Activated T-cell treated with anti-CD3 and anti-CD28 coated beads, Interleukin-2, amount 50 U/mL, for 72 hours (primary cell): ENCODE measurements at regions not wholly inside any gene's neighbourhood (a gene's known extent, or its start where the extent isn't known, plus 50 kb on each side); places are given as distances from the start of the nearest gene placed in this dataset.

Experiments
- ATAC-seq, 2 donors: fragments of 150-1000 bp; cut with Tn5 transposase; replicated peaks in 1 of 2; 2 replicates each; pipeline ENCODE4 v1.10.0; 2021; ENCODE audit warnings: moderate library complexity in 2 of 2, mild to moderate bottlenecking in 1 of 2
- DNase-seq, 2 donors: peaks; one replicate each; pipeline ENCODE4 v3.0.0; 2021 to 2022; ENCODE audit warnings: mixed read lengths in 1 of 2
- H3K27ac Mint-ChIP-seq: one replicate; pipeline ENCODE4 v1.8.0; 2022; ENCODE audit warnings: mild to moderate bottlenecking, moderate library complexity, mixed read lengths
- H3K27me3 Mint-ChIP-seq: one replicate; pipeline ENCODE4 v1.8.0; 2022; ENCODE audit warnings: low read depth, mixed read lengths
- H3K36me3 Mint-ChIP-seq, 2 donors: one replicate each; pipeline ENCODE4 v1.8.0; 2022; ENCODE audit warnings: mixed read lengths in 2 of 2, mild to moderate bottlenecking in 1 of 2; ENCODE audit not compliant: insufficient read depth in 2 of 2
- H3K4me1 Mint-ChIP-seq: one replicate; pipeline ENCODE4 v1.8.0; 2022; ENCODE audit warnings: low read depth, mixed read lengths
- H3K4me3 Mint-ChIP-seq, 2 donors: one replicate each; pipeline ENCODE4 v1.8.0; 2022; ENCODE audit warnings: mild to moderate bottlenecking in 2 of 2, mixed read lengths in 2 of 2, moderate library complexity in 2 of 2
- H3K9me3 Mint-ChIP-seq, 2 donors: one replicate each; pipeline ENCODE4 v1.8.0; 2022; ENCODE audit warnings: mixed read lengths in 2 of 2

DNA sequence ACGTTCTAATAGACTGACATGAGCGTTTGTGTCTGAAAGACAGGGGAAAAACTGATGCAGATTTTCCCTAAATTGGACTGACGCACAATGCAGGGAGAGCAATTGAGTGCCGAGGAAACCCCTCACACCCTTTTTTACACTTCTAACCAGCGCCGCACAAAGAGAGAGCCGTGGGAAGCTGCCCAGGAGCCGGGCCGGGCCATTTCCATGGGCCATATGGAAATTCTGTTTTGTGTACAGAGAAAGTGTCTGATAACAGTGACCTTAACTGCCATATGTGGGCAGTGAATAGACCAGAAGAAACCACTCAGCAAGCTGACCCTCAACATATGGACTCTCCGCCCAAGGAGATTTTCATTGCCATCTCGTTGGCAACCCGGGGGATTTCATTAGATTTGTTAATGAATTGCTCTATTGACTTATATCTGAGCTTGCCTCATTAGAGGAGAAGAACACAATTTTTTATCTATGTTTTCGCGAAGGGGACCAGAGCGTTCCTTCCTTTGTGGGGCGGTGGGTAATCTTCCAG is 225.9 kb upstream of the IRX3 start:
- Mint-ChIP-seq H3K9me3 (peaks cover 0 to 2% of the 10 kb centered on the region in 2 donors), H3K27ac (no peak overlapping the region), H3K4me1 (no peaks in the 10 kb centered on the region), H3K4me3 (no peak overlapping the region), H3K36me3 (no peaks in the 10 kb centered on the region), H3K27me3 (no peaks in the 10 kb centered on the region)
- ATAC-seq, result no peak
- no peak for DNase-seq

DNA sequence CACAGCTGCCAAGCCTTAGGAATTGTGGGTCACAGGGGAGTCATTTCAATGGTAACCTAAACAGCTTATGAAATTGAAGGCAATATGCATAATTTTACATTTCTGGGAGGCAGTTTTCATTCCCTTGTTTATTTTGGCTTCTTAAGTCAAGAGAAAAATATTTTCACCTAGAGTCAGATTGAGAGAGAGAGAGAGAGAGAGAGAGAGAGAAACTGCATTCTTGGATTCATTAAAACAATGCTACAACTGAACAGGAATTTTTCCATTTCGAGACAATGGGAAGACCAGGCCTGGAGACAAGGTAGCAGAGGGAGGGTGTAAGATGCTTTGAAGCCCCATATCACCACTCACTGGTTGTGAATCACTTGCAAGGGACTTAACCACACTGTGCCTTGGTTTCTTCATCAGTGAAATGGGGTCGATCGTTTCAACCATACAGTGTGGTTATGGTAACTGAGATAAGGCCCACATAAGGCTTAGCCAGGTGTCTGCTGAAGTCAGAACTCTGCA is 224.7 kb upstream of the IRX3 start:
- peaks cover 0 to under 1% of the 10 kb centered on the region in 2 donors for H3K9me3 Mint-ChIP-seq
- ATAC-seq (no peak), DNase-seq (no peak)
- no peak overlapping the region for H3K4me3 Mint-ChIP-seq
- no peaks in the 10 kb centered on the region for H3K27me3 Mint-ChIP-seq
- H3K27ac Mint-ChIP-seq, result no peak overlapping the region
- H3K4me1 Mint-ChIP-seq, result no peaks in the 10 kb centered on the region
- H3K36me3 Mint-ChIP-seq, result peaks cover 0 to 2% of the 10 kb centered on the region in 2 donors

- ATAC-seq (no peak), DNase-seq (no peak)
- Mint-ChIP-seq H3K27ac (no peak overlapping the region), H3K27me3 (no peaks in the 10 kb centered on the region), H3K4me1 (no peaks in the 10 kb centered on the region), H3K4me3 (no peak overlapping the region), H3K36me3 (peaks cover 0 to 2% of the 10 kb centered on the region in 2 donors), H3K9me3 (no peaks in the 10 kb centered on the region)
Measured at GRCh38 chr16:54510685-54511221, 224.2 kb upstream of the IRX3 start.

DNA sequence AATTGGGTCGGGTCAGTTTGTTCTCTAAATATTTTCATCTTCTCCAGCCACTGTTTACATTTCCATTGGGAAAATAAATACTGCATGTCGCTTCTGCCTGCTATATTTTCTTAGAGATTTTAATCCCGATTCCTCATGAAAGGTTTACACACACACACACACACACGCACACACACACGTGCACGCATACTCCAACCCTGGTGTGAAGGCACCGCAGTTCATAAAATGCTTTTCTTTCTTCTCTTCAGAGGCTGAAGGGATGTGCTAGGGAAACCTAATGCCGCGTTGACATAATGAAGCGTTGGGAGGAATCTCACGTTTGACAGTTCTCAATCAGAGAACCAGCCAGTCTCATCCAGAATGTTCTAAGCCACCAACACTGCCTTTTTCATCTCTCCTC is 222.9 kb upstream of the IRX3 start:
- no peak overlapping the region for H3K4me3 Mint-ChIP-seq
- no peaks in the 10 kb centered on the region for H3K9me3 Mint-ChIP-seq
- peaks cover 0 to 2% of the 10 kb centered on the region in 2 donors for H3K36me3 Mint-ChIP-seq
- ATAC-seq, result no peak
- H3K4me1 Mint-ChIP-seq, result no peaks in the 10 kb centered on the region
- peaks cover 13% of the 10 kb centered on the region for H3K27me3 Mint-ChIP-seq
- H3K27ac Mint-ChIP-seq, result no peak overlapping the region
- no peak for DNase-seq

DNA sequence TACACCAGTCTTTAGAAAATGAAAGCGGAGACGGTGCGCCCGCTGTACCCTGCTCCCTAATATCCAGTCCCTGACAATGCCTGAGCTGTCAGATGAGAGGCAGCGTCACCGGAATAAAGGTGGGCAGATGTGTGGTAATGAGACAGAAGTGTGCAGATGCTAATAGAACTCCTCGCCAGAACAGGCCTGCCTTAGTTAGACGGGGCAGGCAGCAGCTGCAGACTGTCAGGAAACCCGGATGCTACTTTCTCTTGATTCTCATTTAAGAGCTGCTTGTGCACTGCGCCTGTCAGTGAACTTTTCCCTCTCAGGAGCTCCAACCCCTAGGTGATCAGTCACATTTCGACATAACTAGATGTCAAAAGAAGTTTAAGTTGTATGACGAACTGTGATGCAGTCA is 221.8 kb upstream of the IRX3 start:
- ATAC-seq (no peak), DNase-seq (no peak)
- Mint-ChIP-seq H3K4me3 (no peak overlapping the region), H3K36me3 (peaks cover 0 to 2% of the 10 kb centered on the region in 2 donors), H3K9me3 (no peaks in the 10 kb centered on the region), H3K27me3 (peaks cover 15% of the 10 kb centered on the region), H3K4me1 (no peaks in the 10 kb centered on the region), H3K27ac (no peak overlapping the region)

- peaks cover 0 to 2% of the 10 kb centered on the region in 2 donors for H3K36me3 Mint-ChIP-seq
- peaks cover 15% of the 10 kb centered on the region for H3K27me3 Mint-ChIP-seq
- DNase-seq (no peak), ATAC-seq (no peak)
- H3K4me3 Mint-ChIP-seq, result no peak overlapping the region
- H3K9me3 Mint-ChIP-seq, result no peaks in the 10 kb centered on the region
- no peak overlapping the region for H3K27ac Mint-ChIP-seq
- no peaks in the 10 kb centered on the region for H3K4me1 Mint-ChIP-seq
Measured at GRCh38 chr16:54506741-54507500, 220.3 kb upstream of the IRX3 start.

DNA sequence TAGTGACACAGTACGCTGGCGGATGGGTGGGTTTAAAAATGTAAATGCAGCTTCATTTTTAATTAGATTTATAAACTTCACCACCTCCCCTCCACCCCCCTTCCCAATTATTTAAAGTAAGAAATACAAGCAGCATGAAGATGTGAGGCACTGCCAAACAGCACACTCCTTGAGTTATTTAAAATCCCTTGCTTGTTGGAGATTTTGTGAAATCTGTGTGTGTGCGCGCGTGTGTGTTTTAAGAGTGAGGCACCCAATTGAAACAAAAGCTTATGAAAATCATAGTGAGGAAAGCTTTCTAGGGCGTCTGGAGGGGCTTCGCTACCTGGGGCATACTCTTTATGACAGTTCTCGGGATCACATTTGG is 219.6 kb upstream of the IRX3 start:
- DNase-seq (no peak), ATAC-seq (no peak)
- no peak overlapping the region for H3K27ac Mint-ChIP-seq
- H3K9me3 Mint-ChIP-seq, result no peaks in the 10 kb centered on the region
- H3K4me3 Mint-ChIP-seq, result no peak overlapping the region
- peaks cover 15% of the 10 kb centered on the region for H3K27me3 Mint-ChIP-seq
- no peaks in the 10 kb centered on the region for H3K4me1 Mint-ChIP-seq
- peaks cover 0 to 2% of the 10 kb centered on the region in 2 donors for H3K36me3 Mint-ChIP-seq

DNA sequence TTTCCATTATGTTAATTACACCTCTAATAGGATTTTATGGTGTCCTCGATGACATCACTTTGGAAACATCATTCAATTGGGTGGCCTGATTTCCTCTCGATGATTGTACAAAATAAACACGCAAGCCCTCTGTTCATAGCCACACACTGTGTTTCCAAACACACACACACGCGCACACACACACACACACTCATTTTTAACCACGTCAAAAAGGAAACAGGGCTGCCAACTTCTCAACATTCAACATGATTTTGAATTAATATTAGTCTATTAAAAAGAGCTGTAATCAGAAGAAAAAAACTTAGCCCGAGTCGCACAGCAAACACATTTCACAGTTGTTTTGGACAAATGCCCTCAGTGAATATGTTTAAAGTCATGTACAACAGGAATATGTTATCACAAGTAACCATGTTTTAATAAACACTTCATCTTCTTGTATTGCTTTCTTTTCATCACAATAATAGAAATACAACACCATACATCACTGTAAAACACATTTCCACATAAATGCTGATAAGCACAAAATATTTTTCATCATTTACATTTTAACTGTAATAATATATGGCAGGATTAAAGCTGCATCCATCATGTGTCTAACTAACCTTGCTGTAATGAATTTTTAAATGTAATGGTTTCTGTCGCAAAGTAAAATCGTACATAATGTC is 219.1 kb upstream of the IRX3 start:
- Mint-ChIP-seq H3K36me3 (peaks cover 0 to 2% of the 10 kb centered on the region in 2 donors), H3K9me3 (no peaks in the 10 kb centered on the region), H3K27ac (no peak overlapping the region), H3K27me3 (peaks cover 15% of the 10 kb centered on the region), H3K4me3 (no peak overlapping the region), H3K4me1 (no peaks in the 10 kb centered on the region)
- ATAC-seq, result no peak
- DNase-seq, result no peak

- ATAC-seq (no peak), DNase-seq (no peak)
- Mint-ChIP-seq H3K9me3 (no peaks in the 10 kb centered on the region), H3K4me3 (no peak overlapping the region), H3K36me3 (peaks cover 0 to 2% of the 10 kb centered on the region in 2 donors), H3K27ac (no peak overlapping the region), H3K27me3 (peaks cover 15% of the 10 kb centered on the region), H3K4me1 (no peaks in the 10 kb centered on the region)
Measured at GRCh38 chr16:54504372-54504771, 217.8 kb upstream of the IRX3 start.

DNA sequence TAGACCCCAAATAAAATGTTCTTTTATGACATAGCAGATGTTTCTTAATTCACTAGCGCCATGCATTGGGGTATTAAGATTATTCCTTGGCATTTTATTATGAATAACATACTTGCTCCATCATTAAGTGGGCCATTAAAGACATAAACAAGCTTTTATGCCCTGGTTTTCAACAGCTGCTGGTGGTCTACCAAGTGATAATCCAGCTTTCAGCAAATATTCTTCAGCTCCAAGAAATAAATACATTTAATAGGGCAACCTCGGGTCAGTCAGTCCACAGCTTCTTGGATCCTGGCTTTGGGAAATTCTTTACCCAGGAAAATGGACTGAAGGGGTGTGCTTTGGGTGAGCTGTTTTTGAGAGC is 217.3 kb upstream of the IRX3 start:
- Mint-ChIP-seq H3K27ac (no peak overlapping the region), H3K36me3 (peaks cover 0 to 2% of the 10 kb centered on the region in 2 donors), H3K4me3 (no peak overlapping the region), H3K27me3 (peaks cover 15% of the 10 kb centered on the region), H3K4me1 (no peaks in the 10 kb centered on the region), H3K9me3 (no peaks in the 10 kb centered on the region)
- ATAC-seq (no peak), DNase-seq (no peak)

GRCh38 chr16:54503011-54503855 is 216.6 kb upstream of the IRX3 start:
- H3K4me3 Mint-ChIP-seq, result no peak overlapping the region
- no peaks in the 10 kb centered on the region for H3K4me1 Mint-ChIP-seq
- DNase-seq, result no peak
- ATAC-seq, result no peak
- peaks cover under 1 to 1% of the 10 kb centered on the region in 2 donors for H3K9me3 Mint-ChIP-seq
- H3K27me3 Mint-ChIP-seq, result peaks cover 18% of the 10 kb centered on the region
- peaks cover 0 to 2% of the 10 kb centered on the region in 2 donors for H3K36me3 Mint-ChIP-seq
- H3K27ac Mint-ChIP-seq, result no peak overlapping the region

DNA sequence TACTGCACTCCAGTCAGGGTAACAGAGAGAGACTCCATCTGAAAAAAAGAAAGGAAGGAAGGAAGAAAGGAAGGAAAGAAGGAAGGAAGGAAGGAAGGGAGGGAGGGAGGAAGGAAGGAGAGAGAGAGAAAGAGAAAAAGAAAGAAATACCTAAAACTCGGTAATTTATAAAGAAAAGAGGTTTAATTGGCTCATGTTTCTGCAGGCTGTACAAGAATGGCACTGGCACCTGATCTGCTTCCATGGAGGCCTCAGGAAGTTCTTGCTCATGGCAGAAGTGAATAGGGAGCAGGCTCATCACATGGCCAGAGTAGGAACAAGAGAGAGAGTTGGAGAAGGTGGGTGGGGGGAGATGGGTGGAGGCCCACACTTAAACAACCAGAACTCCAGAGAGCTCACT is 215.2 kb upstream of the IRX3 start:
- peaks cover 21% of the 10 kb centered on the region for H3K27me3 Mint-ChIP-seq
- peaks cover 3 to 7% of the 10 kb centered on the region in 2 donors for H3K9me3 Mint-ChIP-seq
- no peak overlapping the region for H3K4me3 Mint-ChIP-seq
- no peaks in the 10 kb centered on the region for H3K4me1 Mint-ChIP-seq
- DNase-seq (no peak), ATAC-seq (no peak)
- no peak overlapping the region for H3K27ac Mint-ChIP-seq
- H3K36me3 Mint-ChIP-seq, result peaks cover 0 to 3% of the 10 kb centered on the region in 2 donors

DNA sequence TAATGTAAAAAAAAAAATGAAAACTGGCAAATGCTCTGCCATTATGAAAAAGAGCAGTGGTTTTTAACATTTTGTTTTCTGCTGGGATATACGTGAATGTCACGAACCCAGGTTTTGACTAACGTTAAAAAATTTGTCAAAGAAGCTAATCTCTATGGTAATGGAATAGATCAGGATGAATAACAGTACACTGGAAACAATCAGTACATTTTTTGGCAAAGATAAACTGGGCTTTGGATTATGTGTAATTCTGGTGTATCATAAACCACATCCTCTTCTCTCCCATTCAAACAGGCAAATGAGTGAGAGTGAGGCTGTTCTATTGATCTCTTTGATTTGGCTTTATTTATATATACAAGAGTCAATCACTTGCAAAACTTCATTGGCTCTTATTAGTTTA is 207.0 kb upstream of the IRX3 start:
- H3K36me3 Mint-ChIP-seq, result peaks cover 0 to 2% of the 10 kb centered on the region in 2 donors
- ATAC-seq (no peak), DNase-seq (no peak)
- H3K4me3 Mint-ChIP-seq, result no peak overlapping the region
- H3K27me3 Mint-ChIP-seq, result peaks cover 14% of the 10 kb centered on the region
- peaks cover 6 to 9% of the 10 kb centered on the region in 2 donors for H3K9me3 Mint-ChIP-seq
- no peaks in the 10 kb centered on the region for H3K4me1 Mint-ChIP-seq
- H3K27ac Mint-ChIP-seq, result no peak overlapping the region
